ENCODE measurements at regions not wholly inside any gene's neighbourhood (a gene's known extent, or its start where the extent isn't known, plus 50 kb on each side); places are given as distances from the start of the nearest gene placed in this dataset.

DNA sequence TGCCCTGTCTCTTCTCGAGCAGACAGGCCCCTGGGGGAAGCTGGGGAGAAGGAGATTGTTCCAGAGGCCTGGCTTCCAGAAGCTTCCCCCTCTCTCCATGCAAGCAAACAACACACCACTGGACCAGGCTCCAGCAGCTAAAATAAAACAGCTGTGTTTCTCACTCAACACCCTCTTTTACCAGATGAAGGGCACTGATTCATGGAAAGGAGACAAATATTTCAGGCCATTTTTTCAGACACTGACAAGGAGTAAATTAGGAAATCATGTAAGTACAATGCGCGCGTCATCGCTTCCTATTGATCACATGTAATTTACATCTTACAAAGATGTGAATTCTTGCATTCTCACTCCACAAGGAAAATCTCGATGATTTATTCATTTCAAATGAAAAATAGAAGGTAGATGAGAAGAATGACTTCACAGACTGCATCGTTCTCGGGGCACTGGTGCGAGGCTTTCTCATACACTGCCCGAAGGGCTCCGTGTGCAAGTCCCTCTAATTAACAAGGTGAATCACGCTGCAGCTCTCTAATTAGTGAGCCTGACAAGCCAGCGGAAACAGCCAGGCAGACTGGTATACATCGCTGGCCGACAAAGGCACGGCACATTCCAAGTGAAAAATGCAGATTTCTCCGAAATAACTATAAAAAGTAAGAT lies 153.6 kb downstream of the KCTD15 start:
- DNase-seq (ENCODE audit: low read depth in 2 of 2) = no peak
- Histone ChIP-seq H4K20me1 (ENCODE audit: control insufficient read depth, extremely low read depth, insufficient read depth, low read length) (no peaks in the 10 kb centered on the region), H3K9me3 (ENCODE audit: control insufficient read depth, insufficient read depth, low read depth, low read length) (no peaks in the 10 kb centered on the region), H2AFZ (ENCODE audit: low read length) (no peak overlapping the region), H3K4me3 (replicated peaks in 1 of 4; ENCODE audit: control extremely low read depth in 1 of 4, insufficient read depth in 1 of 4, low read depth in 3 of 4, low read length in 4 of 4) (no peak overlapping the region), H3K4me1 (ENCODE audit: control insufficient read depth, extremely low read depth, insufficient read depth, low read length) (no peaks in the 10 kb centered on the region), H3K4me2 (ENCODE audit: extremely low read depth, insufficient read depth, low read length) (no peak overlapping the region), H3K27ac (ENCODE audit: insufficient read depth, low read length) (no peak overlapping the region), H3K27me3 (ENCODE audit: control insufficient read depth, insufficient read depth, low read length) (no peaks in the 10 kb centered on the region), H3K79me2 (ENCODE audit: control insufficient read depth, insufficient read depth, low read length) (no peaks in the 10 kb centered on the region), H3K36me3 (ENCODE audit: control insufficient read depth, insufficient read depth, low read length) (no peaks in the 10 kb centered on the region), H3K9ac (ENCODE audit: insufficient read depth, low read length) (no peak overlapping the region)
- no peak for TF ChIP-seq EZH2 (IDR thresholded peaks at IDR 0.05; ENCODE audit: low read length, missing control alignments)

DNA sequence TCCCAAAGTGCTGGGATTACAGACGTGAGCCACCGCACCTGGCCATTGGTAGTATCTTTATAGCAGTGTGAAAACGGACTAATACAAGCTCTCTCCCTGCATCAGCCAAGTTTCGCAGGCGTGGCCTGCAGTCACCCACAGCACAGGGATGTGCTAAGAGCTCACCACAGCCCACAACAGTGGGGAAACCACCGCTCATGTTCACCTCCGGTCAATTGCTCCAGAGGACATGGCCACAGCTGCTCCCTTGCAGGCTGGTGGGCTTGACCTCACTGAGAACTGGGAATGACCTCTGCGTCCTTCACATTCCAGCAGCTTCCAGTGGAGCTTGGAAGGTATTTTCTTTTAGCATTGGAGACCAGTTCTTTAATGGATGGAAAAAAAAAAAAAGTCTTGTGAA lies 156.4 kb downstream of the KCTD15 start:
- H3K27me3 ChIP-seq (ENCODE audit: control insufficient read depth, insufficient read depth, low read length) = no peaks in the 10 kb centered on the region
- H3K27ac ChIP-seq (ENCODE audit: insufficient read depth, low read length) = no peak overlapping the region
- H3K36me3 ChIP-seq (ENCODE audit: control insufficient read depth, insufficient read depth, low read length) = no peaks in the 10 kb centered on the region
- H2AFZ ChIP-seq (ENCODE audit: low read length) = no peak overlapping the region
- H4K20me1 ChIP-seq (ENCODE audit: control insufficient read depth, extremely low read depth, insufficient read depth, low read length) = no peaks in the 10 kb centered on the region
- DNase-seq (ENCODE audit: low read depth in 2 of 2) = no peak
- H3K9ac ChIP-seq (ENCODE audit: insufficient read depth, low read length) = no peak overlapping the region
- H3K4me1 ChIP-seq (ENCODE audit: control insufficient read depth, extremely low read depth, insufficient read depth, low read length) = no peaks in the 10 kb centered on the region
- H3K9me3 ChIP-seq (ENCODE audit: control insufficient read depth, insufficient read depth, low read depth, low read length) = no peaks in the 10 kb centered on the region
- H3K4me2 ChIP-seq (ENCODE audit: extremely low read depth, insufficient read depth, low read length) = no peak overlapping the region
- H3K4me3 ChIP-seq (replicated peaks in 1 of 4; ENCODE audit: control extremely low read depth in 1 of 4, insufficient read depth in 1 of 4, low read depth in 3 of 4, low read length in 4 of 4) = no peak overlapping the region
- H3K79me2 ChIP-seq (ENCODE audit: control insufficient read depth, insufficient read depth, low read length) = no peaks in the 10 kb centered on the region
- TF ChIP-seq CTCF (conservative IDR thresholded peaks at IDR 0.05 in 1 of 2, IDR thresholded peaks at IDR 0.05 in 1 of 2; ENCODE audit: low read depth in 1 of 2, low read length in 2 of 2) (no peak), EZH2 (IDR thresholded peaks at IDR 0.05; ENCODE audit: low read length, missing control alignments) (no peak)

- Histone ChIP-seq H3K27me3 (ENCODE audit: control insufficient read depth, insufficient read depth, low read length) (no peaks in the 10 kb centered on the region), H3K36me3 (ENCODE audit: control insufficient read depth, insufficient read depth, low read length) (no peaks in the 10 kb centered on the region), H3K4me3 (replicated peaks in 1 of 4; ENCODE audit: control extremely low read depth in 1 of 4, insufficient read depth in 1 of 4, low read depth in 3 of 4, low read length in 4 of 4) (no peak overlapping the region), H4K20me1 (ENCODE audit: control insufficient read depth, extremely low read depth, insufficient read depth, low read length) (no peaks in the 10 kb centered on the region), H3K9ac (ENCODE audit: insufficient read depth, low read length) (no peak overlapping the region), H3K9me3 (ENCODE audit: control insufficient read depth, insufficient read depth, low read depth, low read length) (no peaks in the 10 kb centered on the region), H3K4me2 (ENCODE audit: extremely low read depth, insufficient read depth, low read length) (no peak overlapping the region), H2AFZ (ENCODE audit: low read length) (no peak overlapping the region), H3K4me1 (ENCODE audit: control insufficient read depth, extremely low read depth, insufficient read depth, low read length) (no peaks in the 10 kb centered on the region), H3K27ac (ENCODE audit: insufficient read depth, low read length) (no peak overlapping the region), H3K79me2 (ENCODE audit: control insufficient read depth, insufficient read depth, low read length) (no peaks in the 10 kb centered on the region)
- DNase-seq (ENCODE audit: low read depth in 2 of 2) = no peak
- TF ChIP-seq EZH2 (IDR thresholded peaks at IDR 0.05; ENCODE audit: low read length, missing control alignments) = no peak
- no peak for TF ChIP-seq CTCF (conservative IDR thresholded peaks at IDR 0.05 in 1 of 2, IDR thresholded peaks at IDR 0.05 in 1 of 2; ENCODE audit: low read depth in 1 of 2, low read length in 2 of 2)
Measured at GRCh38 chr19:33953592-33953991, 156.9 kb downstream of the KCTD15 start.

All from fibroblast of lung (primary cell).